Neural cell (in vitro differentiated cells): ENCODE measurements at regions not wholly inside any gene's neighbourhood (a gene's known extent, or its start where the extent isn't known, plus 50 kb on each side); places are given as distances from the start of the nearest gene placed in this dataset.

ENCODE experiments used
- H2AFZ ChIP-seq: fragments of 200-600, 300-800 bp; sonication (generic), shearing (Covaris generic); 2 replicates; pipeline ENCODE4 v1.6.0; 2014; ENCODE audit warnings: low read depth, mild to moderate bottlenecking, antibody characterized with exemption, low read length, moderate library complexity
- H3F3A ChIP-seq: fragments of 200-600 bp; shearing (Covaris generic); 2 replicates; pipeline ENCODE4 v1.6.1; 2016; ENCODE audit warnings: mild to moderate bottlenecking, moderate library complexity, mixed read lengths, antibody characterized with exemption, low read length; ENCODE audit not compliant: insufficient read depth, poor library complexity, severe bottlenecking
- H3K27ac ChIP-seq: fragments of 200-600, 300-800 bp; sonication (generic), shearing (Covaris generic); 2 replicates; pipeline ENCODE4 v1.5.1; 2014; ENCODE audit warnings: mild to moderate bottlenecking, low read length, moderate library complexity
- H3K27me3 ChIP-seq: fragments of 300-800, 200-600 bp; sonication (generic), shearing (Covaris generic); 2 replicates; pipeline ENCODE4 v1.6.0; 2014; ENCODE audit warnings: mild to moderate bottlenecking, low read depth, low read length, moderate library complexity; ENCODE audit not compliant: insufficient read depth
- H3K36me3 ChIP-seq: fragments of 300-800, 200-600 bp; sonication (generic), shearing (Covaris generic); 2 replicates; pipeline ENCODE4 v1.5.1; 2014; ENCODE audit warnings: mild to moderate bottlenecking, antibody characterized with exemption, low read length, moderate library complexity; ENCODE audit not compliant: insufficient read depth
- H3K4me2 ChIP-seq: fragments of 300-800, 200-600 bp; sonication (generic), shearing (Covaris generic); 2 replicates; pipeline ENCODE4 v1.6.0; 2014; ENCODE audit warnings: mild to moderate bottlenecking, low read length
- H3K4me3 ChIP-seq: fragments of 300-800, 200-600 bp; sonication (generic), shearing (Covaris generic); 2 replicates; pipeline ENCODE4 v1.5.1; 2014; ENCODE audit warnings: mild to moderate bottlenecking, low read length, moderate library complexity
- H3K79me2 ChIP-seq: fragments of 200-600 bp; shearing (Covaris generic); replicated peaks from 2 replicates; pipeline ENCODE4 v1.6.0; 2014; ENCODE audit warnings: mild to moderate bottlenecking, low read length, moderate library complexity; ENCODE audit not compliant: insufficient read depth
- H3K9ac ChIP-seq: fragments of 300-800, 200-600 bp; sonication (generic), shearing (Covaris generic); 2 replicates; pipeline ENCODE4 v1.6.1; 2016; ENCODE audit warnings: mild to moderate bottlenecking, low read length, mixed read lengths
- H3K9me2 ChIP-seq: fragments of 200-600 bp; shearing (Covaris generic); 2 replicates; pipeline ENCODE4 v1.6.1; 2016; ENCODE audit warnings: mild to moderate bottlenecking, low read length, mixed read lengths; ENCODE audit not compliant: insufficient read depth
- H3K9me3 ChIP-seq: fragments of 200-600, 300-800 bp; sonication (generic), shearing (Covaris generic); 2 replicates; pipeline ENCODE4 v1.6.1; 2016; ENCODE audit warnings: mild to moderate bottlenecking, mixed run types, low read length, moderate library complexity, mixed read lengths
- H4K20me1 ChIP-seq: fragments of 200-600 bp; shearing (Covaris generic); 2 replicates; pipeline ENCODE4 v1.6.1; 2016; ENCODE audit warnings: mild to moderate bottlenecking, mixed run types; ENCODE audit not compliant: insufficient read depth
- CTCF ChIP-seq: fragments of 450-650 bp; IDR thresholded peaks from 2 replicates; pipeline ENCODE4 v1.5.1; 2014; ENCODE audit warnings: antibody characterized with exemption, mild to moderate bottlenecking, moderate library complexity; ENCODE audit not compliant: poor library complexity, severe bottlenecking
- EP300 ChIP-seq: fragments of 450-650 bp; conservative IDR thresholded peaks from 2 replicates; pipeline ENCODE4 v1.6.1; 2014; ENCODE audit warnings: antibody characterized with exemption, mild to moderate bottlenecking, moderate library complexity; ENCODE audit not compliant: poor library complexity, severe bottlenecking
- EZH2 ChIP-seq: fragments of 200-600, 300-800 bp; shearing (Covaris generic), sonication (generic); IDR thresholded peaks from 2 replicates; pipeline ENCODE4 v1.6.1; 2014; ENCODE audit warnings: antibody characterized with exemption, low read length, borderline replicate concordance, mild to moderate bottlenecking; ENCODE audit not compliant: insufficient read depth, poor library complexity, severe bottlenecking
- MXI1 ChIP-seq: fragments of 450-650 bp; conservative IDR thresholded peaks from 2 replicates; pipeline ENCODE4 v1.6.1; 2014; ENCODE audit warnings: antibody characterized with exemption, mild to moderate bottlenecking; ENCODE audit not compliant: poor library complexity, severe bottlenecking
- POLR2AphosphoS5 ChIP-seq: IDR thresholded peaks from 2 replicates; pipeline ENCODE4 v1.6.1; 2012
- RAD21 ChIP-seq: fragments of 450-650 bp; conservative IDR thresholded peaks from 2 replicates; pipeline ENCODE4 v1.6.1; 2014; ENCODE audit warnings: antibody characterized with exemption, mild to moderate bottlenecking, moderate library complexity
- REST ChIP-seq: IDR thresholded peaks from 2 replicates; pipeline ENCODE4 v1.6.1; 2012; ENCODE audit warnings: borderline replicate concordance
- SMC3 ChIP-seq: fragments of 450-650 bp; conservative IDR thresholded peaks from 2 replicates; pipeline ENCODE4 v1.6.1; 2014; ENCODE audit warnings: antibody characterized with exemption, mild to moderate bottlenecking, moderate library complexity; ENCODE audit not compliant: poor library complexity
- TAF1 ChIP-seq: IDR thresholded peaks from 2 replicates; pipeline ENCODE4 v1.6.1; 2012; ENCODE audit warnings: low read depth

GRCh38 chr3:17801131-17801530 lies 58.7 kb upstream of the TBC1D5 start:
- Histone ChIP-seq H3K9me2 (no peaks in the 10 kb centered on the region), H3K79me2 (no peaks in the 10 kb centered on the region), H3K4me3 (no peak overlapping the region), H4K20me1 (no peaks in the 10 kb centered on the region), H3K27ac (no peak overlapping the region), H3K9me3 (no peaks in the 10 kb centered on the region), H3K36me3 (no peaks in the 10 kb centered on the region), H3K9ac (no peak overlapping the region), H3F3A (no peaks in the 10 kb centered on the region), H3K4me2 (no peak overlapping the region), H2AFZ (no peak overlapping the region), H3K27me3 (no peaks in the 10 kb centered on the region)
- no peak for TF ChIP-seq MXI1
- no peak for TF ChIP-seq REST
- no peak for TF ChIP-seq EP300
- no peak for TF ChIP-seq RAD21
- TF ChIP-seq SMC3 = no peak
- no peak for TF ChIP-seq TAF1
- no peak for TF ChIP-seq POLR2AphosphoS5
- no peak for TF ChIP-seq EZH2
- no peak for TF ChIP-seq CTCF

- no peak overlapping the region for H3K4me2 ChIP-seq
- no peaks in the 10 kb centered on the region for H3K79me2 ChIP-seq
- H3K9ac ChIP-seq = no peak overlapping the region
- H3K9me2 ChIP-seq = no peaks in the 10 kb centered on the region
- no peaks in the 10 kb centered on the region for H3K9me3 ChIP-seq
- no peak for TF ChIP-seq MXI1
- TF ChIP-seq SMC3 = no peak
- no peak for TF ChIP-seq CTCF
- no peak for TF ChIP-seq EP300
- H3K27me3 ChIP-seq = no peaks in the 10 kb centered on the region
- H3K4me3 ChIP-seq = no peak overlapping the region
- no peaks in the 10 kb centered on the region for H4K20me1 ChIP-seq
- no peak overlapping the region for H3K27ac ChIP-seq
- no peaks in the 10 kb centered on the region for H3F3A ChIP-seq
- no peaks in the 10 kb centered on the region for H3K36me3 ChIP-seq
- no peak overlapping the region for H2AFZ ChIP-seq
Observed at GRCh38 chr3:17800232-17800631, 57.8 kb upstream of the TBC1D5 start.
